ENCODE measurements at regions not wholly inside any gene's neighbourhood (a gene's known extent, or its start where the extent isn't known, plus 50 kb on each side); places are given as distances from the start of the nearest gene placed in this dataset.

DNA sequence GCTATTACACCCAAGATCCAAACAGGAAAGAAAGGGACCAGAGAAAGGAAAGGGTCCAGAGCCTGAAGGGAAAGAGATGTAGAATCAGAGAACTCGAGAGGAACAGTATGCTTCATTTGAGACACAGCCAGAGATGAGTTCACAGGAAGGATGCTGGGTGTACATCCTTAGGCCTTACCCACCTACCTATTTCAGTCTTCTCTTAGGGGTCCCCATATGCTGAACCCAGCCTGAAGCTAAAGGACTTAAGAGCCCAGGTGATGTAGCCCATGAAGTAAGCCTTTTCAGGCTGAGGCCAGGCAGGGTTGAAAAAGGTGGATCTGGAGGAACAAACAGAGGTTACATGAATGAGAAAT is 338.0 kb upstream of the KCNH8 start:
- DNase-seq = no peak

GRCh38 chr3:18809640-18810305 is 338.5 kb upstream of the KCNH8 start:
- DNase-seq = no peak

GRCh38 chr3:18808429-18808828 is 339.9 kb upstream of the KCNH8 start:
- DNase-seq = no peak

DNA sequence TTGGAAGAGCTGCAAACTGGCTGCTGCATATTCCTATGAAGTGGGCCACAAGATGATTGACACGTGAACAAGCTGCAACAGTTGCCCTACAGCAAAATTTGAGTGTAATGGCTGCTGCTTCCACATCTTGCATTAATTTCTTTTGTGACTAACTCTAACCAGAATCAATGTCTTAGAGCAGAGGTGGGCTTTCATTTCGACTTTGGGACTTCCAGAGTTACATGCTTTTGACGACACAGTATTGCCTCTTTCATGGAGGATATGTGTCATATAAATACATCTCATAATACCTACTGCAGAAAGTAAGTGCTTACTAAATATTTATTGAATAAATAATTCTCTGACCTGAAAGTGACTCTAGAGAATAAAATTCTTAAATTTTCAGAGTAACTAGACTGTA is 340.7 kb upstream of the KCNH8 start:
- DNase-seq = no peak

- no peak for DNase-seq
Measured at GRCh38 chr3:18806633-18807032, 341.7 kb upstream of the KCNH8 start.

DNA sequence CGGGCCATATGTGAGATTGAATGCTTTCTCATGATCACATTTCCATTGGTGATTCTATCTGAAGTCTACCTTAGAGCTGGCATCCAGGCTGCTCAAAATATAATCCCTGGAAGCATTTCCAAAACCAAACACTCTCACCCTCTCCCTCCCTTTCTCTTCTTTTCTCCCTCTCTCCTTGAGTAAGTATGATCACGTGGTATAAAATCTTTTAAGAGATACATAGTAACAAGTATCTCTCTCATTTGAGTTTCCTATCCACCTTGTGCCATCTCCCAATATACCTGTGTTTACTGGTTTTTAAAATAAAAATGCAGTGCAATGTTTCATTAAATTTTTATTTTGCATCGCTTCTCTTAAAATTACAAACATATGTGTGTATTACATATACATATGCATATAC is 350.9 kb upstream of the KCNH8 start:
- DNase-seq = no peak

GRCh38 chr3:18795078-18795477 is 353.2 kb upstream of the KCNH8 start:
- no peak for DNase-seq

GRCh38 chr3:18791752-18792151 is 356.6 kb upstream of the KCNH8 start:
- no peak for DNase-seq

DNA sequence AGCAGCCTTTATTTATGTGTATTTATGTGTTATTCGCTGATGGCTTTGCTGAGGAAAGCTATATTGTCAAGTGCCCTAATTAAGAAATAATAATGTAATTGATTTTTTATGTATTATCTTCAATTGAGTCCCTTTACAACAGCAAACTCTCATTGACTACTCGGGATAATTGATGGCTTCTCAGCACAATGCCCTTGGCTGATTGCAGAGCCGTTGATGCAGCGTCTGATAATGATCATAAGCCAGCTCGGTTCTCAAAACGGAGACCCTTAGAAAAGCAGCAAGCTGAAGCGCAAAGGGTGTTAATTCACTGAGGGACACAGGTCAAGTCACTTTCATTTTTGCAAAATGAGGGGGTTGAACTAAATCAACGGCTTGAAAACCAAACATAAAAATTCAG is 357.1 kb upstream of the KCNH8 start:
- DNase-seq = no peak

- no peak for DNase-seq
Measured at GRCh38 chr3:18790384-18790783, 357.9 kb upstream of the KCNH8 start.

DNA sequence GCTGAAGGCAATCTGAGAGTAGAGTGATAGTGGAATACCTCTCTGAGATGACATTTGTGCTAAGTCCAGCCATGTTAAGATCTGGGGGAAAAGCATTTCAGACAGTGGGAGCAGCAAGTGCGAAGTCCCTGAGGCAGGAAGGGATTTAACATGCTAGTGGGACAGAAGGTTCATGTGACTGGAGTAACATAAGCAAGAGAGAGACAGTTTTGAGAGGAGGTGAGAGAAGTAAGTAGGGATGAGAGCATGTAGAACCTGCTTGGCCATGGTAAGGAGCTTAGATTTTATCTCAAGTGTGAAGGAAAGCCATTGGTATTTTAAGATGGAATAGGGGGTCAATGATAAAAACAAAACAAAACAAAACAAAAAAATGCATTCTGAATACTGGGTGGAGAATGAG is 358.6 kb upstream of the KCNH8 start:
- DNase-seq = no peak

- no peak for DNase-seq
Measured at GRCh38 chr3:18787441-18787840, 360.9 kb upstream of the KCNH8 start.

DNA sequence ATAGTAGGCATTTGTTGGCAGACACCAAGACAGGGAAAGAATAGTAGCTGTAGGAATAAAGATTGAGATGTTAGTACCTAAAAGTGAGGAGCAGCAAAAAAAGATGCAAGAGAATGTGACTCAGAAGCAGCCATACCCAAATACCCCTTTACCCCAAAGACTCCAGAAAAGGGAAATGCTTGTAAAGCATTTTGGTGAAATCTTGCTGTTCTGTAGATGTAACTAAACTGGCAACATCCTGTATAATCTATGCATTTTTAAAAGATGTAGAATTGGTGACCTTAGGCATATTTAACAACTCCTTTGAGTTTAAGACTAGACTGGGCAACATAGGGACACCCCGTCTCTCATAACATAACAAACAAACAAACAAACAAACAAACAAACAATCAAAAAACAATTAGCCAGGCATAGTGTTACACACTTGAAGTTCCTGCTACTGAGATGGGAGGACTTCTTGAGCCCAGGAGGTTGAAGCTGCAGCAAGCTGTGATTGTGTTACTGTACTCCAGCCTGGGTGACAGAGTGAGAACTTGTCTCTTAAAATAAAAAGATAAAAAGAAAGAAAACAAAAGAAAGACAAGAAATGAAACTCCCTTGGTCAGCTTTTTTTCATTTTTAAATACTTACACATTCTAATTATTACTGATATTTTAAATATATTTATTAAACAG is 361.5 kb upstream of the KCNH8 start:
- no peak for DNase-seq

DNA sequence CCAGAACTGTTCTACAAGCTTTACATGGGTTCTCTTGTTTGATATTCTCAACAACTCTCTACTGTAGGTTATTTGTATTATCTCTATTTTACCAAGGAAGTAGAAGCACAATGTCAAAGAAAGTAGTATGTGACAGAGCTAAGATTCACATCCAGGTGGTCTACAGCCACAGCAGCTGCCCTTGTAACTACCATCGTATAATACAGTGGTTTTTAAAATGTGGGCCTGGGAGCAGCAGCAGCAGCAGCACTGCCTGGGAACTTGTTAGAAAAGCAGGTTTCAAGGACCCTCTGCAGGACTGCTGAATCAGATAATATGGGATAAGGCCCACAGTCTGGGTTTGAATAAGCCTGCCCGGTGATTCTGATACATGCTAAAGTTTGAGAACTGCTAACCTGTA is 357.1 kb upstream of the SATB1 start:
- no peak for DNase-seq

GRCh38 chr3:18780959-18781358 is 355.8 kb upstream of the SATB1 start:
- DNase-seq = no peak

GRCh38 chr3:18779704-18780103 is 354.6 kb upstream of the SATB1 start:
- no peak for DNase-seq

DNA sequence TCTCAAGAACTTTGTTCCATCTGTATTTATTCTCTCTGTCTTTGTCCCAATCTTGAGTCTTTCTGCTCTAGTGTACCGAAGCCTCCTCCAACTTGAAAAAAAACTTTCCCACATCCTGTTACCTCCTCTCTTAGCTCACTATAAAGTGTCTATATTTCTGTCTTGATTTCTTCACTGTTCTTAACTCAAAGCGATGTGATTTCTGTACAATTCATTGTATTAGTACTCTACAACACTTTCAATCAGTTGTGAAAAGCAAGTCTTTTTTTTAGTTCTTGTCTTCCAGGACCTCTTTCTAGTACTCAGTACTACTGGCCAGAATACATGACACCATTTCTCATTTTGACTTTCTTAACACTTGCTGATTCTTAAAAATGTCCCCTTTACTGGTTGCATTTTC is 353.5 kb upstream of the SATB1 start:
- DNase-seq = no peak

- no peak for DNase-seq
Measured at GRCh38 chr3:18778094-18778493, 353.0 kb upstream of the SATB1 start.

DNA sequence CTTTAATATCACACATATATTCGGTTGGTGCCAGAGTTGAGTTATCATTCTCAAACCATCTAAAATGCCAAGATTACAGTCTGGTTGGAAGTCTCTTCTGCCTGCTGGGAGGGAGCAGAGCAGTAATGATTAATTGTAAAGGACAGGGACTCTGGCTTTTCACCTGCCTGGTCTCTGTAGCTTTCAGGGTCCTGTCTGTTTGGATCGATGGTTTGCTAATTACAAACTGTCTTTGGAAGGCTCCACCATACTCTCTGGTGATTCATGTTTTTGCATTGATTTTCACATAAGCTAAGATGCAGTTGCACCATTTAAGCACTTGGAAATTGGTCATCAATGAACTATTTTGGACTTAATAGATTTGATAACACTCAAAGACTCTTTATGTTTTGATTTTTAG is 350.4 kb upstream of the SATB1 start:
- DNase-seq = no peak

DNA sequence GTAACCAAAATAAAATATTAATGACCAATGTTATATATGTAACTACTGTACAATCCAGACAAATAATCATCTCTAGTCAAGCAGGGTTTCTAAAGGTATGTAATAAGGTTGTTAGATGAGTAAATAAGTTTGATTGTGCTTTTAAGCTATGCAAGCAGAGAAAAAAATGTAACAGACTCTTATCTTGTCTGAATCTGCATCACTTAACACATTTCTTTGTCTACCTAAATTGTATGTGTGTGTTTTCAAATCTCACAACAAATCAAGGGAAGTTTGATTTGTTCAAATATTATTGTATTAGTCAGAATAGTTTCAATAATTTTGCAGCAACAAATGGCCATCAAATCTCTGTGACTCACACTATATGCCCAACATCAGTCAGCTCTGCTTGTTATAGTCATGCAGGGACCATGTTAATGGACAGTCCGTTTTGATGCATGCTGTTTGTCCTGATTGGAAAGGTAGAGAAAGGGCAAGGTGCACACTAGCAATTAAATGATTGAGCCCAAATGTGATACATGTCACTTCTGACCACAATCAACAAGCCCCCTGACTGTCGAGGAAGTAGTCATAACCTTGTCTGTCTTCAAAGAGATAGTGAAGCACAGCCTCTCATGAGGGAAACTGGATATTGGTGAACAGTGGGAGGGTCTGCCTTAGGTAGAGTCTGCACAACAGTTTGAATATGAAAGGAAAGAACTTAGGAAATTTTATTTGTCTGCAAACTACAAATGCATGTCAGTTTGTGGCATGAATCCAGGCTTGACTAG is 349.4 kb upstream of the SATB1 start:
- DNase-seq = no peak

GRCh38 chr3:18772699-18773305 is 347.7 kb upstream of the SATB1 start:
- no peak for DNase-seq

DNA sequence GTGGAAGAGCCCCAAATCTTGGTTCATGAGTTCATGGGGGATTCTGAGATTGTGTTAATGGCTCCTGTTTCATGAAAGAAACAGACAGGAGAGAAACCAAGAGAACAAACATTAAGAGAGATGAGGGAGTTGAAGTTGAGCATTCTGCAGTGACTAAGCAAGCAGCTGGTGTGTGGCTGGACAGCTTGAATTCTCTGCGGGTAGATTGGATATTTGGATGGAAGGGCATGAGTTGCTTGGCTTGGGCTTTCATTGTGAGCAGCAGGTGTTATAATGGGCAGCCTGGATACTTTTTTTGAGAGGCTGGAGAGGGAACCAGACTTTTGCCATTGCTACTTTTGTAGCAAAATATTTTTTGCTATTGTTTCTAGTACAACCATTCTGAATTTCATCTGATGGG is 346.8 kb upstream of the SATB1 start:
- DNase-seq = no peak

GRCh38 chr3:18770800-18771199 is 345.7 kb upstream of the SATB1 start:
- no peak for DNase-seq

DNA sequence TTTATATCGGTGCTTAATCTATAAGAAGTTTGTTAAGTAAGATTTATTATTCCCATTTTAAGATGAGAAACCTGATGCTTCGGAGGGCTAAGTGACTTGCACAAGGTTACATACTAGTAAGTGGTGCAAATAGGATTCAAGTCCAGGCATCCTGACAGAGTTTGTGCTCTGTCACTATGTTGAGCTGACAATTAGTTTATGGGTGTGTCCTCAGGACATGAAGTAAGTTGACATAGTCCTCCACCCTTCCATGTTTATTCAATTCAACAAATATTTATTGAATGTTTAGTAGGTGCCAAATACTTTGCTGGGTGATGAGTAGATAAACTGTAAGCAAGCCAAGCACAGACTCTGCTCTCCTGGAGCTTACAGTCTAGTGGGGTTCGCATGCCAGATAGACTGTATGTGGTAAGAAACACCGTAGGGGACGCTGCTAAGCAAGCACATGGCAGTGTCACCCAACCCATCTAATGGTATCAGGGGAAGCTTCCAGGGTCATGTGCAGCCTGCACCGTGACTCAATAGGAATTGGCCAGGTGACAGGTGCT is 342.7 kb upstream of the SATB1 start:
- no peak for DNase-seq
